ENCODE measurements at regions not wholly inside any gene's neighbourhood (a gene's known extent, or its start where the extent isn't known, plus 50 kb on each side); places are given as distances from the start of the nearest gene placed in this dataset.

DNA sequence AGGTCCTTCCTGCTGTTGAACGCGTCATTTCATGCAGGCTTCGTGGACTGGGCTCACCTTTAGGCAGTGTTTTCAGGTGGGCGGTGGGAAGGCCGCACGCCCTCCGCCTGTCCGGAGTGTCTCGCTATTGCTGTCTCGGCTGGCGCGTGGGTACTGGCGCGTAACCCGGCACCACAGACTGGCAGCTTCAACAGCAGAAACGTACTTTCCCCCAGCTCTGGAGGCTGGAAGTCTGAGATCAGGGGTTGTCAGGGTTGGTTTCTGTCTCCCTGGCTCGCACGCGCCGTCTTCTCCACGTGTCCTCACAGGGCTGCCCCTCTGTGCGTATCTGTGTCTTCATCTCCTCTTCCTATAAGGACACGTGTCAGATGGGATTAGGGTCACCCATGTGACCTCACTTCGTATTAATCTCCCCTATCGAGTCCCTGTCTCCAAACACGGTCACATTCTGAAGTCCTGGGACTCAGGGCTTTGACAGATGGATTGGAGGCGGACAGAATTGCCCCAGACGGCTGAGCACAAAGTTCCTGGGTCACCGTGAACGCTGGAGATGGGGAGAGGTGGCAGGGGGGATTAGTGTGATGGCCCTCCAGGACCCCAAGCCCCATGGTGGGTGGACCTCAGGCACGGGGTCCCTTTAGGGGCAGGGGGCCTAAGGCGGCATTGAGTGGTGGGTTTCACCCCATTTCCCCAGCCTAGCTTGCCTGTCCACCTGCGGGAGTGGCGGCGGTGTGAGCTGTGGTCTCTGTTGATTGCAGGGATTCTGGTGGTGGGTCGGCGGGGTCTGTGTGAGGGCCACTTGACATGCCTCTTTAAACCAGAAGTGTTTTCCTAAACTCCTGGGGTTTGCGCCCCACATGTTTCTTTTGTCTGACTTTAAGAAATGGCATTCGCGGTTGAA is 83.4 kb upstream of the LRPAP1 start:
- H3K36me3 Mint-ChIP-seq (ENCODE audit: low read depth): no peaks in the 10 kb centered on the region
- Histone ChIP-seq H3K4me3 (ENCODE audit: low read length) (no peak overlapping the region), H3K27me3 (ENCODE audit: control insufficient read depth in 1 of 2, insufficient read depth in 2 of 2, low read length in 2 of 2) (no peaks in the 10 kb centered on the region), H3K9me3 (ENCODE audit: control insufficient read depth in 1 of 2, insufficient read depth in 1 of 2, low read length in 2 of 2) (peaks cover 0 to 22% of the 10 kb centered on the region in 2 experiments), H3K36me3 (ENCODE audit: insufficient read depth, low read length) (no peaks in the 10 kb centered on the region), H3K4me1 (ENCODE audit: insufficient read depth, low read length) (no peaks in the 10 kb centered on the region), H3K27ac (ENCODE audit: low read depth in 1 of 2, low read length in 2 of 2) (no peak overlapping the region)
- POLR2A ChIA-PET: no interaction called here
- H3K4me3 Mint-ChIP-seq: no peak overlapping the region
- no peak overlapping the region for H3K27ac Mint-ChIP-seq
- intact Hi-C loops (cut with DNase I, micrococcal nuclease): no loop called here
- H3K9me3 Mint-ChIP-seq: no peaks in the 10 kb centered on the region
- H3K27me3 Mint-ChIP-seq: peaks cover 18% of the 10 kb centered on the region
- TF ChIP-seq, protein P1, sequence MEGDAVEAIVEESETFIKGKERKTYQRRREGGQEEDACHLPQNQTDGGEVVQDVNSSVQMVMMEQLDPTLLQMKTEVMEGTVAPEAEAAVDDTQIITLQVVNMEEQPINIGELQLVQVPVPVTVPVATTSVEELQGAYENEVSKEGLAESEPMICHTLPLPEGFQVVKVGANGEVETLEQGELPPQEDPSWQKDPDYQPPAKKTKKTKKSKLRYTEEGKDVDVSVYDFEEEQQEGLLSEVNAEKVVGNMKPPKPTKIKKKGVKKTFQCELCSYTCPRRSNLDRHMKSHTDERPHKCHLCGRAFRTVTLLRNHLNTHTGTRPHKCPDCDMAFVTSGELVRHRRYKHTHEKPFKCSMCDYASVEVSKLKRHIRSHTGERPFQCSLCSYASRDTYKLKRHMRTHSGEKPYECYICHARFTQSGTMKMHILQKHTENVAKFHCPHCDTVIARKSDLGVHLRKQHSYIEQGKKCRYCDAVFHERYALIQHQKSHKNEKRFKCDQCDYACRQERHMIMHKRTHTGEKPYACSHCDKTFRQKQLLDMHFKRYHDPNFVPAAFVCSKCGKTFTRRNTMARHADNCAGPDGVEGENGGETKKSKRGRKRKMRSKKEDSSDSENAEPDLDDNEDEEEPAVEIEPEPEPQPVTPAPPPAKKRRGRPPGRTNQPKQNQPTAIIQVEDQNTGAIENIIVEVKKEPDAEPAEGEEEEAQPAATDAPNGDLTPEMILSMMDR (IDR thresholded peaks at IDR 0.05): no peak
- ATAC-seq (ENCODE audit: poor library complexity) (no peak), DNase-seq (no peak)
- no peaks in the 10 kb centered on the region for H3K4me1 Mint-ChIP-seq (ENCODE audit: low read depth)
- CTCF ChIA-PET: no interaction called here

DNA sequence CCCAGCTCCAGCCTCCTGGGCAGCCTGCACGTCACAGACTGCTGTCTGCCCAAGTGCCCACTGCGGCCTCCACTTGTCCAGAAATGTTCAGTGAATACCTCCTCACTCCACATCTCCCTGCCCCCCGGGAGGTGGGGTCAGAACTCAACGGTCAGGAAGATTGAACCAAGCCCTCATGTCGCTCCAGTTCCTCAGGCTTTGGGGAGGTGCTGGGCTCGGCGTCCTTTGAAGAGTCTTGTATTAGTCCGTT is 82.4 kb upstream of the LRPAP1 start:
- H3K9me3 ChIP-seq (ENCODE audit: control insufficient read depth in 1 of 2, insufficient read depth in 1 of 2, low read length in 2 of 2): peaks cover 0 to 22% of the 10 kb centered on the region in 2 experiments
- H3K4me1 ChIP-seq (ENCODE audit: insufficient read depth, low read length): no peaks in the 10 kb centered on the region
- CTCF ChIA-PET: no interaction called here
- ATAC-seq (ENCODE audit: poor library complexity) (no peak), DNase-seq (no peak)
- no peaks in the 10 kb centered on the region for H3K9me3 Mint-ChIP-seq
- H3K27ac ChIP-seq (ENCODE audit: low read depth in 1 of 2, low read length in 2 of 2): no peak overlapping the region
- H3K27me3 ChIP-seq (ENCODE audit: control insufficient read depth in 1 of 2, insufficient read depth in 2 of 2, low read length in 2 of 2): no peaks in the 10 kb centered on the region
- no peak overlapping the region for H3K4me3 ChIP-seq (ENCODE audit: low read length)
- no peak overlapping the region for H3K4me3 Mint-ChIP-seq
- intact Hi-C loops (cut with DNase I, micrococcal nuclease): no loop called here
- no peaks in the 10 kb centered on the region for H3K4me1 Mint-ChIP-seq (ENCODE audit: low read depth)
- H3K36me3 Mint-ChIP-seq (ENCODE audit: low read depth): no peaks in the 10 kb centered on the region
- no peaks in the 10 kb centered on the region for H3K36me3 ChIP-seq (ENCODE audit: insufficient read depth, low read length)
- POLR2A ChIA-PET: no interaction called here
- H3K27ac Mint-ChIP-seq: no peak overlapping the region
- TF ChIP-seq, protein P1 (IDR thresholded peaks at IDR 0.05): no peak
- peaks cover 12% of the 10 kb centered on the region for H3K27me3 Mint-ChIP-seq

DNA sequence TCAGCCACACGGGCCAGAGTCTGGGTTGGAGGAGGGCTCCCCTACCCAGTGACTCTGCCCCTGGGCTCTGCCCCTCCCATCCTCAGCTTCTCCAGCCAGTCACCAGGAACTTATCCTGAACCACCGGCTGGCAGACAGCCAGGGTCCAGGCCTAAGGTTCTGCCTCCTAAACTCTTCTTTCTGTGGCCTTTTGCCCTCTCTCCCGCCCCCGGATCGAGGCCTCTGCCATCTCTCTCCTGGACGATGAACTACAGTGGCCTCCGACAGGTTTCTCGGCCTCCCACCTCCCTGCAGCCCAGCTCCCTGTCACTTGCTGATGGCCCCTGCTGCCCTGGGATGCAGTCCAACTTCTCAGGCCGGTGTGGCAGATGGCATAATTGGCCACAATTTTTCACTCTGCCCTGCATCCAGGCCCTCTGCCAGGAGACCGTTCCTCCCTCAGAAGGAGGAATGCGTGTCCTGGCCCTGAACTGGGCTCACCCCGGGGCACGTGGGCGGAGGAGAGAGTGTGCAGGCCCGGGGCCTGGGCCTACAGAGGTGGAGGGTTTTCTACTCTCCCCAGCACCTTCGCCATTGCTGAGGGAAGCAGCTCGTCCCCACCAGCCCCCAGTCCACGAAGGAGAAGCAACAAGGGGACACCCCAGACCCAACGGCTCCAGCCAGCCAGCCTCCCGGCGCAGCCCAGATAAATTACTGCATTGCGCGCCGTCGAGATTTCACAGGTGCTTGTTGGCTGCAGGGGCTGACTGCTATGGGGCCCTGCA is 81.9 kb upstream of the LRPAP1 start:
- no peaks in the 10 kb centered on the region for H3K4me1 ChIP-seq (ENCODE audit: insufficient read depth, low read length)
- ChIA-PET POLR2A (no interaction called here), CTCF (no interaction called here)
- no peak overlapping the region for H3K4me3 ChIP-seq (ENCODE audit: low read length)
- no peaks in the 10 kb centered on the region for H3K36me3 ChIP-seq (ENCODE audit: insufficient read depth, low read length)
- TF ChIP-seq, protein P1 (IDR thresholded peaks at IDR 0.05): no peak
- no peak overlapping the region for H3K27ac ChIP-seq (ENCODE audit: low read depth in 1 of 2, low read length in 2 of 2)
- H3K9me3 Mint-ChIP-seq: peaks cover under 1% of the 10 kb centered on the region
- ATAC-seq (ENCODE audit: poor library complexity) (no peak), DNase-seq (no peak)
- intact Hi-C loops (cut with DNase I, micrococcal nuclease): no loop called here
- H3K36me3 Mint-ChIP-seq (ENCODE audit: low read depth): no peaks in the 10 kb centered on the region
- peaks cover 12% of the 10 kb centered on the region for H3K27me3 Mint-ChIP-seq
- H3K4me1 Mint-ChIP-seq (ENCODE audit: low read depth): no peaks in the 10 kb centered on the region
- H3K9me3 ChIP-seq (ENCODE audit: control insufficient read depth in 1 of 2, insufficient read depth in 1 of 2, low read length in 2 of 2): peaks cover 0 to 22% of the 10 kb centered on the region in 2 experiments
- H3K27ac Mint-ChIP-seq: no peak overlapping the region
- H3K27me3 ChIP-seq (ENCODE audit: control insufficient read depth in 1 of 2, insufficient read depth in 2 of 2, low read length in 2 of 2): no peaks in the 10 kb centered on the region
- no peak overlapping the region for H3K4me3 Mint-ChIP-seq
